Right atrium auricular region (tissue), 2 donors: ENCODE measurements at regions not wholly inside any gene's neighbourhood (a gene's known extent, or its start where the extent isn't known, plus 50 kb on each side); places are given as distances from the start of the nearest gene placed in this dataset.
A peak's percentile ranks its signal among the peaks of the same experiment; 100 is the strongest.
"Not testable (repeated sequence)": the region's sequence is repeated elsewhere in the genome, so short reads cannot be mapped to it uniquely, and the experiment has no call there.

Experiments used
- DNase-seq: peaks from one replicate; pipeline ENCODE4 v3.0.0-alpha.2; 2019; ENCODE audit warnings: low spot score
- H3K27ac ChIP-seq, 2 donors: fragments of 200-600 bp; sonication (generic); 1 replicate in 1 of 2; 2 replicates in 1 of 2; pipeline ENCODE4 v1.5.1; 2016 to 2019
- H3K27me3 ChIP-seq, 2 donors: fragments of 200-600 bp; sonication (generic); one replicate each; pipeline versions ENCODE4 v1.5.1 to v1.6.0; 2017 to 2019
- H3K36me3 ChIP-seq: fragments of 200-600 bp; sonication (generic); one replicate; pipeline ENCODE4 v1.5.1; 2016
- H3K4me1 ChIP-seq, 2 donors: fragments of 200-600 bp; sonication (generic); one replicate each; pipeline versions ENCODE4 v1.5.1 to v1.6.0; 2017 to 2019
- H3K4me3 ChIP-seq, 2 donors: fragments of 200-600 bp; sonication (generic); 1 replicate in 1 of 2; 2 replicates in 1 of 2; pipeline ENCODE4 v1.5.1; 2017 to 2019; ENCODE audit warnings: mild to moderate bottlenecking in 1 of 2, moderate library complexity in 1 of 2
- H3K9me3 ChIP-seq, 2 donors: fragments of 200-600 bp; sonication (generic); one replicate each; pipeline ENCODE4 v1.5.1; 2019
- TF ChIP-seq, protein P1 (sequence below), 2 donors: fragments of 200-600 bp; sonication (generic); IDR thresholded peaks; one replicate each; pipeline ENCODE4 v1.5.1; 2019; ENCODE audit warnings: antibody characterized with exemption in 2 of 2

DNA sequence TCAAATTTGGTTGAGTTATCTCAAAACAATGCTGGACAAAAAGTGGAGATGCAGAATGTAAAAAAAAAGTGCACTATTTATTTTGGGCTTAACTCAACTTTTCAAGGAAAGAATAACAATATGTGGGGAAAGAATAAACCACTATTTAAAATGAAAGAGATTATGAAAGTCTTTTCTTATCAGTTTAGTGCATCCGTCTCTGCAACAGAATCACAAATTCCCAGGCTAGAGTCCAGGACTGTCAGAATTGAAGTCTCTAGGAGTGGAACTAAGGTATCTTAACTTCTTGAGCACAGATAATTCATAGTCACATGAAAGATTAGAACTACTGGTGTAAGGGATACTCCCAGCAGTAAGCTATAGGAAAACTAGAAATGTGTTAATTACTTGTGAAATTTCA is 1200.3 kb upstream of the LRRN3 start:
- Histone ChIP-seq H3K27me3 (no peaks in the 10 kb centered on the region), H3K9me3 (no peaks in the 10 kb centered on the region), H3K4me3 (no peak overlapping the region), H3K4me1 (no peaks in the 10 kb centered on the region), H3K27ac (no peak overlapping the region), H3K36me3 (no peaks in the 10 kb centered on the region)
- no peak for DNase-seq
- TF ChIP-seq, protein P1, sequence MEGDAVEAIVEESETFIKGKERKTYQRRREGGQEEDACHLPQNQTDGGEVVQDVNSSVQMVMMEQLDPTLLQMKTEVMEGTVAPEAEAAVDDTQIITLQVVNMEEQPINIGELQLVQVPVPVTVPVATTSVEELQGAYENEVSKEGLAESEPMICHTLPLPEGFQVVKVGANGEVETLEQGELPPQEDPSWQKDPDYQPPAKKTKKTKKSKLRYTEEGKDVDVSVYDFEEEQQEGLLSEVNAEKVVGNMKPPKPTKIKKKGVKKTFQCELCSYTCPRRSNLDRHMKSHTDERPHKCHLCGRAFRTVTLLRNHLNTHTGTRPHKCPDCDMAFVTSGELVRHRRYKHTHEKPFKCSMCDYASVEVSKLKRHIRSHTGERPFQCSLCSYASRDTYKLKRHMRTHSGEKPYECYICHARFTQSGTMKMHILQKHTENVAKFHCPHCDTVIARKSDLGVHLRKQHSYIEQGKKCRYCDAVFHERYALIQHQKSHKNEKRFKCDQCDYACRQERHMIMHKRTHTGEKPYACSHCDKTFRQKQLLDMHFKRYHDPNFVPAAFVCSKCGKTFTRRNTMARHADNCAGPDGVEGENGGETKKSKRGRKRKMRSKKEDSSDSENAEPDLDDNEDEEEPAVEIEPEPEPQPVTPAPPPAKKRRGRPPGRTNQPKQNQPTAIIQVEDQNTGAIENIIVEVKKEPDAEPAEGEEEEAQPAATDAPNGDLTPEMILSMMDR (IDR thresholded peaks at IDR 0.05) = no peak

DNA sequence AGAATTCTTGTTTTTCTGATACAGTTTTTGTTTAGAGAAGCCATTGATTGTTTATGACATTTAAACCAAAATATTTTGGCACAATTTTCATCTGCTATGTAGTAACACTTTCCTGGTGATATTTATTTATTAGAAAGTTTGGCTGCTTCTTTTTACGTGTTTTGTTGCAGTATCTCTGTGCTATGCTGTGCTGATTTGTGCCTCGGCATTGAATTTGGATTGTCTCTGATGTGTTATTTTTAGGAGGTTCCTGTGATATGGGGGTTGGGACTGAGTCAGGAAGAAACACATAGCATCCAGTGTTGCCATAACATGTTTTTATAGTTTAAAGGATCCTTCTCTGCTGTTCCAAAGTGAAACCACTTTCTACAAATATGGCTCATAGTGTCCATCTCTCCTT is 1197.7 kb upstream of the LRRN3 start:
- Histone ChIP-seq H3K27ac (peak overlapping the region in 1 of 2 donors; percentile 5), H3K27me3 (no peaks in the 10 kb centered on the region), H3K36me3 (no peaks in the 10 kb centered on the region), H3K4me1 (no peaks in the 10 kb centered on the region), H3K4me3 (peak overlapping the region; percentile 5 to 24), H3K9me3 (no peaks in the 10 kb centered on the region)
- TF ChIP-seq, protein P1 (IDR thresholded peaks at IDR 0.05) = no peak
- DNase-seq = no peak

DNA sequence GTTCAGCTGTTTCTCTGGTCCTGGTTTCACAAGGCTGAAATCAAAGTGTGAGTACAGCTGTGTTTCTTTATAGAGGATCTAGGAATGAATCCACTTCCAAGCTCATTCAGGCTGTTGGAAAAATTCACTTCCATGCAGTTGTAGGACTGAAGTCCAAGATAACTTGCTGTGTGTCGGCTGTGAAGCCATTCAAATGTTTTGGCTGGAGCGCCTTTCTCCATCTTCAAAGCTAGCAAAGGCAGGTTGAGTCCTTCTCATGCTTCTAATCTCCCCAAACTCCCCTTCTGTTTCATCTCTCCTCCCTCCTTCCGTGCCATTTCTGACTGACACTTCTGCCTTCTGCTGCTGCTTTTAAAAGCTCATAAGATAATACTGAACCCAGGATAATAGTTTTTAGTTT is 1195.4 kb upstream of the LRRN3 start:
- H3K4me3 ChIP-seq = no peak overlapping the region
- DNase-seq = no peak
- no peak overlapping the region for H3K27ac ChIP-seq
- no peaks in the 10 kb centered on the region for H3K27me3 ChIP-seq
- TF ChIP-seq, protein P1 (IDR thresholded peaks at IDR 0.05) = no peak
- H3K9me3 ChIP-seq = no peaks in the 10 kb centered on the region
- H3K36me3 ChIP-seq = no peaks in the 10 kb centered on the region
- no peaks in the 10 kb centered on the region for H3K4me1 ChIP-seq

GRCh38 chr7:109901926-109902325 is 1189.0 kb upstream of the LRRN3 start:
- H3K4me1 ChIP-seq = no peaks in the 10 kb centered on the region
- H3K27me3 ChIP-seq = no peaks in the 10 kb centered on the region
- H3K4me3 ChIP-seq = no peak overlapping the region
- H3K36me3 ChIP-seq = no peaks in the 10 kb centered on the region
- TF ChIP-seq, protein P1 (IDR thresholded peaks at IDR 0.05) = no peak
- H3K27ac ChIP-seq = no peak overlapping the region
- no peak for DNase-seq
- peaks cover 0 to 10% of the 10 kb centered on the region in 2 donors for H3K9me3 ChIP-seq

DNA sequence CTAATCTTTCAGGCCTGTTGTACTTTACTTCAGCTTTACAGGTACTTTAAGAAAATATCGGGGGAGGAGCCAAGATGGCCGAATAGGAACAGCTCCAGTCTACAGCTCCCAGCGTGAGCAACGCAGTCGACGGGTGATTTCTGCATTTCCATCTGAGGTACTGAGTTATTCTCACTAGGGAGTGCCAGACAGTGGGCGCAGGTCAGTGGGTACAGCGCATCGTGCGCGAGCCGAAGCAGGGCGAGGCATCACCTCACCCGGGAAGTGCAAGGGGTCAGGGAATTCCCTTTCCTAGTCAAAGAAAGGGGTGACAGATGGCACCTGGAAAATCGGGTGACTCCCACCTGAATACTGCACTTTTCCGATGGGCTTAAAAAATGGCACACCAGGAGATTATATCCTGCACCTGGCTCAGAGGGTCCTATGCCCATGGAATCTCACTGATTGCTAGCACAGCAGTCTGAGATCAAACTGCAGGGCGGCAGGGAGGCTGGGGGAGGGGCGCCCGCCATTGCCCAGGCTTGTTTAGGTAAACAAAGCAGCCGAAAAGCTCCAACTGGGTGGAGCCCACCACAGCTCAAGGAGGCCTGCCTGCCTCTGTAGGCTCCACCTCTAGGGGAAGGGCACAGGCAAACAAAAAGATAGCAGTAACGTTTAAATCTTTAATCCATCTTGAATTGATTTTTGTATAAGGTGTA is 1185.4 kb upstream of the LRRN3 start:
- H3K4me3 ChIP-seq, H3K36me3 ChIP-seq, H3K4me1 ChIP-seq, DNase-seq, H3K27me3 ChIP-seq, H3K9me3 ChIP-seq, H3K27ac ChIP-seq: not testable (repeated sequence)

GRCh38 chr7:109915670-109916069 is 1175.3 kb upstream of the LRRN3 start:
- H3K4me3 ChIP-seq = no peak overlapping the region
- no peaks in the 10 kb centered on the region for H3K9me3 ChIP-seq
- H3K4me1 ChIP-seq = no peaks in the 10 kb centered on the region
- H3K36me3 ChIP-seq = no peaks in the 10 kb centered on the region
- H3K27ac ChIP-seq = no peak overlapping the region
- no peaks in the 10 kb centered on the region for H3K27me3 ChIP-seq
- TF ChIP-seq, protein P1 (IDR thresholded peaks at IDR 0.05) = no peak
- no peak for DNase-seq
